NB4 (cell line): ENCODE measurements at regions not wholly inside any gene's neighbourhood (a gene's known extent, or its start where the extent isn't known, plus 50 kb on each side); places are given as distances from the start of the nearest gene placed in this dataset.

Experiments used
- DNase-seq: peaks from one replicate; pipeline ENCODE4 v3.0.0; 2010; ENCODE audit warnings: low read depth
- H3K4me3 ChIP-seq: one replicate; pipeline ENCODE4 v1.5.1; 2011; ENCODE audit warnings: mild to moderate bottlenecking, low read depth, low read length, moderate library complexity
- MYC ChIP-seq: IDR thresholded peaks from 2 replicates; pipeline ENCODE4 v1.6.1; 2011; ENCODE audit warnings: low read depth, low read length
- POLR2A ChIP-seq: IDR thresholded peaks from 2 replicates; pipeline ENCODE4 v1.6.1; 2011; ENCODE audit warnings: mild to moderate bottlenecking; ENCODE audit not compliant: insufficient read length; ENCODE audit errors: extremely low read depth
- TF ChIP-seq, protein P1 (sequence below): IDR thresholded peaks from one replicate; pipeline ENCODE4 v1.5.1; 2012; ENCODE audit warnings: low read depth, low read length
- TF ChIP-seq, protein P2 (sequence below): IDR thresholded peaks from 2 replicates; pipeline ENCODE4 v1.6.1; 2011; ENCODE audit warnings: low read depth, low read length

DNA sequence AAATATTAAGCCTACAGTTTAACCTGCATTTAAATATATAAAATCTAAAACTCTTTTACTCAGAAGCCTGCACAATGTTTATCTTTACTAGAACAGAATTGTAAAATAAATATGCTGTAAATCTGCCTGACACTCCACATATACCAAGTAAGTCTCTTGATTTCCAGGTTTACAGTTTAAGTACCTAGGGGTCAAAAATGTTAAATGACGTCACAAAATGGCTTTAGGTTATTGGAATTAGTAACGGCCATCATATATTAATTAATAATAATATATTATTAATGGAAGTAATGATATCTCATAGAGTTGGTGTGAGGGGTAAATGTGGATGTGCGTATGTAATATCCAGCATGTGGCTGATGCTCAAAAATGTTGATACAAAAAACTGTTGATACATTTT, 114.8 kb upstream of the ANO5 start:
- H3K4me3 ChIP-seq = no peak overlapping the region
- TF ChIP-seq MYC = no peak
- TF ChIP-seq, protein P1, sequence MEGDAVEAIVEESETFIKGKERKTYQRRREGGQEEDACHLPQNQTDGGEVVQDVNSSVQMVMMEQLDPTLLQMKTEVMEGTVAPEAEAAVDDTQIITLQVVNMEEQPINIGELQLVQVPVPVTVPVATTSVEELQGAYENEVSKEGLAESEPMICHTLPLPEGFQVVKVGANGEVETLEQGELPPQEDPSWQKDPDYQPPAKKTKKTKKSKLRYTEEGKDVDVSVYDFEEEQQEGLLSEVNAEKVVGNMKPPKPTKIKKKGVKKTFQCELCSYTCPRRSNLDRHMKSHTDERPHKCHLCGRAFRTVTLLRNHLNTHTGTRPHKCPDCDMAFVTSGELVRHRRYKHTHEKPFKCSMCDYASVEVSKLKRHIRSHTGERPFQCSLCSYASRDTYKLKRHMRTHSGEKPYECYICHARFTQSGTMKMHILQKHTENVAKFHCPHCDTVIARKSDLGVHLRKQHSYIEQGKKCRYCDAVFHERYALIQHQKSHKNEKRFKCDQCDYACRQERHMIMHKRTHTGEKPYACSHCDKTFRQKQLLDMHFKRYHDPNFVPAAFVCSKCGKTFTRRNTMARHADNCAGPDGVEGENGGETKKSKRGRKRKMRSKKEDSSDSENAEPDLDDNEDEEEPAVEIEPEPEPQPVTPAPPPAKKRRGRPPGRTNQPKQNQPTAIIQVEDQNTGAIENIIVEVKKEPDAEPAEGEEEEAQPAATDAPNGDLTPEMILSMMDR = no peak
- no peak for TF ChIP-seq POLR2A
- TF ChIP-seq, protein P2, sequence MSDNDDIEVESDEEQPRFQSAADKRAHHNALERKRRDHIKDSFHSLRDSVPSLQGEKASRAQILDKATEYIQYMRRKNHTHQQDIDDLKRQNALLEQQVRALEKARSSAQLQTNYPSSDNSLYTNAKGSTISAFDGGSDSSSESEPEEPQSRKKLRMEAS = no peak
- no peak for DNase-seq

DNA sequence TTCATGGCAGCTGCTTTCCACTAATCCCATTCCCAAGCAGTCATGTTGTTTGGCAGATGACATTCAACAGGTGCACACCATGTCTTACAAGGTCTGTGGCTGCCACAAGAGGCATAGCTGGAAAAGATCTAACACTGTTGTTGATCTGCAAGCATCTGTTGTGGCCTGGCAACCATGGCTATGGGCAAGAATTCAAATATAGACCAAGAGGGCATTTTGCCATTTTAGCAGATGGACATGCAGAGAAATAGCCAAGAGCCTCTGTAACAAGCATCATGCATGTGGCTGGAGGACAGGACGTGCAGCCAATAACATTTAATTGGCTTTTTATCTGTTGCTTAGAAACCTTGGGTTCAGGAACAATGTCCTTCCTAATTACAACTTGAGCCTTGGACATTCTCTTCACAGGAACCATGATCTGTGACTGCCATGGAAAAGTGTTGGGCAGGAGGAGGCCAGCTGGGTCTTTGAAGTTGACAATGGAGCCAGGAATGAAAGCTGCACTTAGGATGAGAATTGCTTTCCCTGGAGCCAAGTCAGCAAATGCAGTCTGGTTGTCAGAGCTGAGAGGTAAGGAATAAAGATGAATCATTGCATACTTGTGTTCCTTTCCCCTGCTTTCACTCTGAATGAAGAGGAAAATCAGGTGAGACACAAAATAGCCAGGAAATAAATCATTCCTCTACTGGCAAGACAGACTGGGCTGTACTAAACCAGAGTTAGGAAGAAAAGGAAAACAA, 113.6 kb upstream of the ANO5 start:
- TF ChIP-seq, protein P2 = no peak
- TF ChIP-seq MYC (no peak), POLR2A (no peak)
- TF ChIP-seq, protein P1 = no peak
- no peak for DNase-seq
- H3K4me3 ChIP-seq = no peak overlapping the region

DNA sequence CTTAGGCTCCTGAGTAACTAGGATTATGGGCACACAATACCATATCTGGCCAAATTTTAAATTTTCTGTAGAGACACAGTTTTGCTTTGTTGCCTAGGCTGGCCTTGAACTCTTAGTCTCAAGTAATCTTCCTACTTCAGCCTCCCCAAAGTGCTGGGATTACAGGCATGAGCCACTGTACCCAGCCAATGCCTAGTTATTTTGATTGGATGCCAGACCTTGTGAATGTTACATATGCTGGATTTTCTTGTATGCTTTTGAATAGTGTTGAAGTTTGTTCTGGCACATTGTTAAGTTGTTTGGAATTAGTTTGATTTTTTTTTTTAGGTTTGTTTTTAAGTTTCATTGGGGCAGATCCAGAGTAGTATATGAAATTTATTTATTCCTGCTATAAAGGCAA, 110.7 kb upstream of the ANO5 start:
- TF ChIP-seq, protein P2 = no peak
- TF ChIP-seq, protein P1 = no peak
- TF ChIP-seq MYC = no peak
- TF ChIP-seq POLR2A = no peak

DNA sequence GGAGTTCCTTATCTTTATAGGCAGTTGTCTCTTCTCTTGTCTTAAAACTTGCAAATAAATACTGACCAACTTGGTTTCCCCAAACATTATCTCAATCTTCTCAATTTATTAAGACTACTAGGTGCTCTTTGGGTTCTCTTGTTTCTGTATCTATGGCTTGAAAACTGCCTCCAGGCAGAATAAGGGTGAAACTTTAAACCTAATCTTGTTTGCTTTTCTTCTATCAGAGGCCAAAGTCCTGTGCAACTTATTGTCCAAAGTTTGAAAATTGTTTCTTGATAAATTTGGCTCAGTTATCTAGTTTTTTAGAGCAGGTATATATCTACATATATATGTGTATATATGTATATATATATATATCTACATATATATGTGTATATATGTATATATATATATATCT, 110.1 kb upstream of the ANO5 start:
- no peak for TF ChIP-seq POLR2A
- no peak overlapping the region for H3K4me3 ChIP-seq
- DNase-seq = no peak

More for the DNA sequence above, 110.7 kb upstream of the ANO5 start:
- H3K4me3 ChIP-seq = no peak overlapping the region
- no peak for DNase-seq

DNA sequence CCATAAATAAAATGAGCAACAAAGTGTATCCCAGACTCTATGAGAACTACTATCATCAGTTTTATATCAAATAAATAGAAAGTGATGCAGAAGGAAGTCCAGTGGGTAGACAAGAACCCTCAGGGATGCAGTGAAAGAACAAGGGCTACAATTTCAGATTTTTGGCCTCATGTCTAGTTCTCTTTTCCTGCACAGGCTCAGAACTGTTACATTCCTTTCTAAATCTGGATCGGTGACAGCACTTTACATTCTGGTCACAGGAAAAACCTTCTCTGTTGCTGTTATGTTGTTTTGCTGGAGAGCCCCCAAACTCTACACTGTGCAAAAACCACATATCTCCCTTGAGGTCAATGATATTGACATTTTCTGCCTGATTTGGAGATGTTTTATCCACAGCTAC, 108.8 kb upstream of the ANO5 start:
- H3K4me3 ChIP-seq = no peak overlapping the region
- no peak for DNase-seq
- no peak for TF ChIP-seq POLR2A
- TF ChIP-seq, protein P1 = no peak
- TF ChIP-seq, protein P2 = no peak
- no peak for TF ChIP-seq MYC

DNA sequence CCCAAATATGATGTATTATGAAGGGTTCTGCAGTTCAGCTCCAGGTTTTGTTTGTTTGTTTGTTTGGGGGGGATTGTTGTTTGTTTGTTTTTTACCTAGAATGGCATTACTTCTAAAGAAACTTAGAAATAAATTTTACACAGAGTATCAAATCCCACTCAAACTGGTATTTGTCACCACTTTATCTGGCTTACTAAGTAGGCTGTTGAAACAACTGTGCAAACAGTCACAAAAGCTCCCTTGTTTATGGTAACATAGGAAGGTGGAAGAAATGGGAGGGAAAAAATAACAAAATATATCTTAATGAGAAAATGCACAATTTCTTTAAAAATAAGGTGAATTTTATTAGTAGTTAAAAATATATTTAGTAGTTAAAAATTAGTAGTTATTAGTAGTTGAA, 108.3 kb upstream of the ANO5 start:
- DNase-seq = no peak
- TF ChIP-seq, protein P2 = no peak
- TF ChIP-seq, protein P1 = no peak
- TF ChIP-seq POLR2A = no peak
- H3K4me3 ChIP-seq = no peak overlapping the region
